ENCODE measurements at regions not wholly inside any gene's neighbourhood (a gene's known extent, or its start where the extent isn't known, plus 50 kb on each side); places are given as distances from the start of the nearest gene placed in this dataset.

DNA sequence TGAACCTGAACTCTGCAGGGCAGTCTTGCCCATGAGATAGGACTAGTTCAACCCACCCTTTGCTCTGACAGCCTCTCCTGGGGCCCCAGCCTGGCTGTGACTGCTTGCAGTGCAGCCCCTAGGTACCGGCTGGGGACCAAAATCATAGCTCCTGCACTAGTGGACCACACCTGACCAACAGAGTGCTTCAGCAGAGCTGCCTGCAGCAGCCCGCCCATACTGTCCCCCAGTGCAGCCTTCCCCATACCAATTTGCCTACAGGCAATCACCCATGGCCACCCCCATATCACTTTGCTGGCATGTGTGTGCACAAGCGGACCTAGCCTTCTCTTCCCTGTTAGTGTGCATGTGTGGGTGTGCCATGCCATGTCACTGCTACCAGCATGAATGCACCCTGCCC, 347.6 kb upstream of the MPDZ start:
- H3K9me3 ChIP-seq (ENCODE audit: control insufficient read depth, insufficient read depth, low read length): no peaks in the 10 kb centered on the region
- intact Hi-C loops (cut with micrococcal nuclease): no loop called here
- Mint-ChIP-seq H3K27ac (no peak overlapping the region), H3K4me1 (no peaks in the 10 kb centered on the region), H3K9me3 (peaks cover 12 to 29% of the 10 kb centered on the region in 2 donors), H3K36me3 (no peaks in the 10 kb centered on the region), H3K4me3 (no peak overlapping the region), H3K27me3 (ENCODE audit: low read depth in 2 of 2) (no peaks in the 10 kb centered on the region)
- ATAC-seq (no peak), DNase-seq (no peak)
- H3K4me3 ChIP-seq (ENCODE audit: low read length): no peak overlapping the region
- H3K27ac ChIP-seq (ENCODE audit: low read length): no peak overlapping the region
- 85% methylated on average over 3 of the region's 3 CpGs for WGBS (ENCODE audit: insufficient coverage)
- TF ChIP-seq, protein P1, sequence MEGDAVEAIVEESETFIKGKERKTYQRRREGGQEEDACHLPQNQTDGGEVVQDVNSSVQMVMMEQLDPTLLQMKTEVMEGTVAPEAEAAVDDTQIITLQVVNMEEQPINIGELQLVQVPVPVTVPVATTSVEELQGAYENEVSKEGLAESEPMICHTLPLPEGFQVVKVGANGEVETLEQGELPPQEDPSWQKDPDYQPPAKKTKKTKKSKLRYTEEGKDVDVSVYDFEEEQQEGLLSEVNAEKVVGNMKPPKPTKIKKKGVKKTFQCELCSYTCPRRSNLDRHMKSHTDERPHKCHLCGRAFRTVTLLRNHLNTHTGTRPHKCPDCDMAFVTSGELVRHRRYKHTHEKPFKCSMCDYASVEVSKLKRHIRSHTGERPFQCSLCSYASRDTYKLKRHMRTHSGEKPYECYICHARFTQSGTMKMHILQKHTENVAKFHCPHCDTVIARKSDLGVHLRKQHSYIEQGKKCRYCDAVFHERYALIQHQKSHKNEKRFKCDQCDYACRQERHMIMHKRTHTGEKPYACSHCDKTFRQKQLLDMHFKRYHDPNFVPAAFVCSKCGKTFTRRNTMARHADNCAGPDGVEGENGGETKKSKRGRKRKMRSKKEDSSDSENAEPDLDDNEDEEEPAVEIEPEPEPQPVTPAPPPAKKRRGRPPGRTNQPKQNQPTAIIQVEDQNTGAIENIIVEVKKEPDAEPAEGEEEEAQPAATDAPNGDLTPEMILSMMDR (IDR thresholded peaks at IDR 0.05): no peak
- H3K4me1 ChIP-seq (ENCODE audit: control insufficient read depth, insufficient read depth, low read length): no peaks in the 10 kb centered on the region
- no peaks in the 10 kb centered on the region for H3K27me3 ChIP-seq (ENCODE audit: control insufficient read depth, insufficient read depth, low read length)
- no peaks in the 10 kb centered on the region for H3K36me3 ChIP-seq (ENCODE audit: control insufficient read depth, insufficient read depth, low read length)

- intact Hi-C loops (cut with micrococcal nuclease): no loop called here
- H3K9me3 ChIP-seq (ENCODE audit: control insufficient read depth, insufficient read depth, low read length): no peaks in the 10 kb centered on the region
- H3K27ac Mint-ChIP-seq: no peak overlapping the region
- no peaks in the 10 kb centered on the region for H3K36me3 ChIP-seq (ENCODE audit: control insufficient read depth, insufficient read depth, low read length)
- DNase-seq: no peak
- H3K4me1 Mint-ChIP-seq: no peaks in the 10 kb centered on the region
- ATAC-seq: no peak
- 87% methylated on average over 1 of the region's 1 CpG for WGBS (ENCODE audit: insufficient coverage)
- H3K27me3 Mint-ChIP-seq (ENCODE audit: low read depth in 2 of 2): no peaks in the 10 kb centered on the region
- no peaks in the 10 kb centered on the region for H3K36me3 Mint-ChIP-seq
- H3K4me3 Mint-ChIP-seq: no peak overlapping the region
- peaks cover 9 to 25% of the 10 kb centered on the region in 2 donors for H3K9me3 Mint-ChIP-seq
- H3K4me3 ChIP-seq (ENCODE audit: low read length): no peak overlapping the region
- no peaks in the 10 kb centered on the region for H3K27me3 ChIP-seq (ENCODE audit: control insufficient read depth, insufficient read depth, low read length)
- TF ChIP-seq, protein P1 (IDR thresholded peaks at IDR 0.05): no peak
- H3K27ac ChIP-seq (ENCODE audit: low read length): no peak overlapping the region
- no peaks in the 10 kb centered on the region for H3K4me1 ChIP-seq (ENCODE audit: control insufficient read depth, insufficient read depth, low read length)
These were observed 347.1 kb upstream of the MPDZ start for GRCh38 chr9:13626601-13627000.

DNA sequence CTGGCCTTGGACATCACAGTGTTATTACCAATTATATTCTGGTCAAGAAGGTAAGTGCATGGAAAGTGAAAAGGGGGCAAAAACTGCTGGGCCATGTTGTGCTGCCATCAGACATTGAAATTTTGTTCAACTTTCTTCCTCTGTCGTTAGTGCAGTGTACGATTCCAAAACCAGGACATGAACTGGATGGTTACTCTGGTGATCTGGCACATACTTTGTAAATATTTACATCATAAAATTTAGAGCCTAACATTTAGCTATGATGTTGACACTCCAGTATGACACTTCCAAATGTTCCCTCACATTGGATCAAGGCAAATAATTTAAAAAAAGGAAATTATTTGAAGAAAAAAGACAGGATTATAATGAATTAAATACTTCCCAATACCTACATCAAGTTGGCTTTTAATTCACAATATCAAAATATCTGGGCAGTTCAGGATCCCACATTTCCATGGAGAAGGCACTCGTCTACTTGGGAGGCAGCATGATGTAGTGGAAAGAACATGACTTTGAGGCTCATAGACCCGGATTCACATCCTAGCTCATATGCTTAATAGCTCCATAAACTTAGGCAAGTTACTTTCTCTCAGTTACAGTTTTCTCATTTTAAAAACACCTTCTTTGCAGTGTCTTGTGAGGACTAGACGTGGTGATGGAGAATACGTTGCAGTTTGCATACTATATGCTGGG, 342.5 kb upstream of the MPDZ start:
- intact Hi-C loops (cut with micrococcal nuclease): no loop called here
- H3K27ac ChIP-seq (ENCODE audit: low read length): no peak overlapping the region
- WGBS (ENCODE audit: insufficient coverage): 82% methylated on average over 6 of the region's 6 CpGs
- H3K9me3 ChIP-seq (ENCODE audit: control insufficient read depth, insufficient read depth, low read length): no peaks in the 10 kb centered on the region
- H3K27me3 ChIP-seq (ENCODE audit: control insufficient read depth, insufficient read depth, low read length): no peaks in the 10 kb centered on the region
- H3K27me3 Mint-ChIP-seq (ENCODE audit: low read depth in 2 of 2): no peaks in the 10 kb centered on the region
- H3K4me3 Mint-ChIP-seq: no peak overlapping the region
- no peaks in the 10 kb centered on the region for H3K4me1 Mint-ChIP-seq
- no peak overlapping the region for H3K27ac Mint-ChIP-seq
- H3K4me1 ChIP-seq (ENCODE audit: control insufficient read depth, insufficient read depth, low read length): no peaks in the 10 kb centered on the region
- H3K9me3 Mint-ChIP-seq: peaks cover 7 to 13% of the 10 kb centered on the region in 2 donors
- DNase-seq (no peak), ATAC-seq (no peak)
- TF ChIP-seq, protein P1 (IDR thresholded peaks at IDR 0.05): no peak
- H3K4me3 ChIP-seq (ENCODE audit: low read length): no peak overlapping the region
- no peaks in the 10 kb centered on the region for H3K36me3 ChIP-seq (ENCODE audit: control insufficient read depth, insufficient read depth, low read length)
- no peaks in the 10 kb centered on the region for H3K36me3 Mint-ChIP-seq

GRCh38 chr9:13616491-13617035, 337.1 kb upstream of the MPDZ start:
- H3K4me1 ChIP-seq (ENCODE audit: control insufficient read depth, insufficient read depth, low read length): no peaks in the 10 kb centered on the region
- no peak overlapping the region for H3K4me3 ChIP-seq (ENCODE audit: low read length)
- no peak for DNase-seq
- ATAC-seq: no peak
- intact Hi-C loops (cut with micrococcal nuclease): no loop called here
- H3K36me3 ChIP-seq (ENCODE audit: control insufficient read depth, insufficient read depth, low read length): no peaks in the 10 kb centered on the region
- no peaks in the 10 kb centered on the region for H3K9me3 ChIP-seq (ENCODE audit: control insufficient read depth, insufficient read depth, low read length)
- Mint-ChIP-seq H3K4me3 (no peak overlapping the region), H3K9me3 (peaks cover 16 to 24% of the 10 kb centered on the region in 2 donors), H3K36me3 (no peaks in the 10 kb centered on the region), H3K4me1 (no peaks in the 10 kb centered on the region), H3K27me3 (ENCODE audit: low read depth in 2 of 2) (no peaks in the 10 kb centered on the region), H3K27ac (no peak overlapping the region)
- no peaks in the 10 kb centered on the region for H3K27me3 ChIP-seq (ENCODE audit: control insufficient read depth, insufficient read depth, low read length)
- no peak overlapping the region for H3K27ac ChIP-seq (ENCODE audit: low read length)
- TF ChIP-seq, protein P1 (IDR thresholded peaks at IDR 0.05): no peak
- 56% methylated on average over 1 of the region's 2 CpGs for WGBS (ENCODE audit: insufficient coverage)

Data from natural killer cell (primary cell).